ENCODE measurements at regions not wholly inside any gene's neighbourhood (a gene's known extent, or its start where the extent isn't known, plus 50 kb on each side); places are given as distances from the start of the nearest gene placed in this dataset.

DNA sequence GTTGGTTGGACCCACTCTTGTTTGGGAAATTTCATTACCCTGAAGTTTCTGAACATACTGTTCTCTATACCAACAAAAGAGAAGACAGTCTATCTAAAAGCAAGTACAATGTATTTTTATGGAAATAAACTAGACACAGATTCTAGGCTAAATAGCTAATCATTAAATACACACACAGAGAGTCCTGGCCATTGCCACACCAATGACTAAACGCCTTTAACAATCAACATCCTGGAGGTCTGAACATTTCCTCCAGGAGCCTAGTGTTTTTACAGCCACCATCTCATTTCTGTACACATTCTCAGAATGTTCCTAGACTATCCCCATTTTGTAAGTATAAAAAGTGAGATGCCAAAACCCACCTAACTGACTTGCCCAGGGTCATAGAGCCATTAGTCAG is 141.6 kb upstream of the RREB1 start:
- H3K27me3 Mint-ChIP-seq, result no peaks in the 10 kb centered on the region
- no peaks in the 10 kb centered on the region for H3K9me3 Mint-ChIP-seq
- no peaks in the 10 kb centered on the region for H3K4me1 Mint-ChIP-seq
- no peaks in the 10 kb centered on the region for H3K36me3 Mint-ChIP-seq
- no peak overlapping the region for H3K27ac Mint-ChIP-seq
- no peak overlapping the region for H3K4me3 Mint-ChIP-seq

DNA sequence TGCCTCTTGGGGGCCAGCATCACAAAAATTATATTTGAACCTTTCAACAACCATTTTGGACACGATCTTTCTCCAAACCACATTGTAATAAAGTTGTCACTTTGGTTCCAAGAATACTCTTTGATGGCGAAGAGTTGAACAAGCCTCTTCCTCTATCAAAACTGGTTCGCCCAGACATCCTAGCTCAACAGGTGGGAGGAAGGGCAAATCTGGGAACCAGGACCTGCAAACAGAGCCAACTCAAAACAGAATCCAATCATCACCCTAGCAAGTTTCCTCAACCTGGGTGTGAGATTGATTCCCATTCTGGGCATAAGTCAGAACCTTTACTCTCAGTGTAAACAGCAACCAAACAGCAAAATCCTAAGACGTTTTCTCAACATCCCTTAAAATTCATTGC is 141.2 kb upstream of the RREB1 start:
- no peaks in the 10 kb centered on the region for H3K4me1 Mint-ChIP-seq
- no peaks in the 10 kb centered on the region for H3K9me3 Mint-ChIP-seq
- H3K27ac Mint-ChIP-seq, result no peak overlapping the region
- H3K36me3 Mint-ChIP-seq, result no peaks in the 10 kb centered on the region
- H3K27me3 Mint-ChIP-seq, result no peaks in the 10 kb centered on the region
- no peak overlapping the region for H3K4me3 Mint-ChIP-seq

DNA sequence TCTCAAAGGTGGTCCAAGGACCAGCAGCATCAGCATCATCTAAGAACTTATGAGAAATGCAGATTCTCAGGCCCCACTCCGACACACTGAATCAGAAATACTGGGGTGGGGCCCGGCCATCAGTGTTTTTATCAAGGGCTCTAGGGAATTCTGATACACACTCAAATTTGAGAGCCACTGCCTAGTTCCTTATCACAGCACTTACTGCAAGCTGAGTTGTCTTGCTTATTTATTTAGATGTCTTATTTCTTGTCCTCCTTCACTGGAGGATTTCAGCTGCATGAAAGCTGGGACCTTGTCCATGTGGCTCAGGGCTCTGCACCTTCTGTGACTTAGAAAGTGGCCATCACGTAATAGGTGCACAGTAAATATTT is 139.4 kb upstream of the RREB1 start:
- H3K4me3 Mint-ChIP-seq, result no peak overlapping the region
- H3K27ac Mint-ChIP-seq, result no peak overlapping the region
- no peaks in the 10 kb centered on the region for H3K4me1 Mint-ChIP-seq

DNA sequence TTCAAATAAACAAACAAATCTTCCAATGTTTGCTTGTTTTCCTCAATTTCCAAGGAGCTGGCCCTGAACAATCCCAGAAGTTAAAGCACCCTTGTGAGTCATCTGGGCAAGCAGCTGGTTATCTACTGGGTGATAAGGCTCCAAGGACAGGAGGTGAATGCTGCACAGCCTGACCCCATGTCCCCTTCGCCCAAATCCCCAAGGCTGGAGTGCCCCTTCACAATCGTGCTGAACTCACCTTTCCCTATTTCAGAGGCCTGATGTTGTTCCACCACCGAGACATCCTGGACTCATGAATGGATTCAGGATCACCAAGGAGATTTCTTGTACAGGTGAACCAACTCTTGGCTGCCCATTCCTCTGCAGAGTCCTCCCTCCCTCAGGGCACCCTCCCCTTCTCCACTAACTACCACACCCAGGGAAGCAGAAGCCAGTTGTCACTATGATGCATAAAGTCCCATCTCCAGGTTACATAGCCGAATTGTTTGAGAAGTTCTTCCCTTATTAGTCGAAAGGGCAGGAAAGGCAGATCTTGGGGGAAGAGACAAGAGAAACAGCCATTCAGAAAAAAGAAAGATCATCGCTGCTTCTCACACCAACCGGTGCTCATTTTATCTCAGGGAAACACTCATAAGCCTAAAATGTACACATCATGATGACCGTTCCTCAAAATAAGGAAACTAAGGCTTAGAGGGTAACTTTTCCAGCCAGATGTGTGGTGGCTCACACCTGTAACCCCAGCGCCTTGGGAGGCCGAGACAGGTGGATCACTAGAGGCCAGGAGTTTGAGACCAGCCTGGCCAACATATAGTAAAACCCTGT is 138.8 kb upstream of the RREB1 start:
- no peaks in the 10 kb centered on the region for H3K4me1 Mint-ChIP-seq
- H3K9me3 Mint-ChIP-seq, result no peaks in the 10 kb centered on the region
- no peaks in the 10 kb centered on the region for H3K27me3 Mint-ChIP-seq
- H3K4me3 Mint-ChIP-seq, result no peak overlapping the region
- no peaks in the 10 kb centered on the region for H3K36me3 Mint-ChIP-seq
- no peak overlapping the region for H3K27ac Mint-ChIP-seq

More for the DNA sequence above, 139.4 kb upstream of the RREB1 start:
- no peaks in the 10 kb centered on the region for H3K9me3 Mint-ChIP-seq
- no peaks in the 10 kb centered on the region for H3K36me3 Mint-ChIP-seq
- no peaks in the 10 kb centered on the region for H3K27me3 Mint-ChIP-seq

DNA sequence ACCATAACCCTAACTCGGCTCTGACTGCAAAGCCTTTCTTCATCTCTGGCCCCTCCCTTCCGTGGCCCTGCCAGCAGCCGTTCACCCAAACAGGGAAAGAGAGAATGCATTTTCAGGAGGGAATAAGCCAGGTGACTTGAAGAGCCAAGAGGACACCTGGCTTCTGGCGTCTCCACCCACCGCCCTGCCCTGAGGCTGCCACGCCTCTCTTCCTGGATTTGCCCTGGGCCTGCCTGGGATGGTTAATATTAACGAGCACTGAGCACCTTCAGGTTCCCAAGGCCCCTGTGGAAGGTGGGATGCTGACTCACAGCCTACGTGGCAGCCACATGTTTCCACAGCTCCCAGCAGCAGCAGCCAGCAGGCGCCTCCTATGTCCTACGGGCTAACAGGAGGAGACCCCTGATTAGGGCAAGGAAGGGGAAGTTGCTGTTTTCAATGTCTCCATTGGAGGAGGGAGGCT is 138.0 kb upstream of the RREB1 start:
- H3K4me3 Mint-ChIP-seq, result no peak overlapping the region
- no peaks in the 10 kb centered on the region for H3K9me3 Mint-ChIP-seq
- H3K36me3 Mint-ChIP-seq, result no peaks in the 10 kb centered on the region
- H3K4me1 Mint-ChIP-seq, result no peaks in the 10 kb centered on the region
- no peaks in the 10 kb centered on the region for H3K27me3 Mint-ChIP-seq
- no peak overlapping the region for H3K27ac Mint-ChIP-seq

DNA sequence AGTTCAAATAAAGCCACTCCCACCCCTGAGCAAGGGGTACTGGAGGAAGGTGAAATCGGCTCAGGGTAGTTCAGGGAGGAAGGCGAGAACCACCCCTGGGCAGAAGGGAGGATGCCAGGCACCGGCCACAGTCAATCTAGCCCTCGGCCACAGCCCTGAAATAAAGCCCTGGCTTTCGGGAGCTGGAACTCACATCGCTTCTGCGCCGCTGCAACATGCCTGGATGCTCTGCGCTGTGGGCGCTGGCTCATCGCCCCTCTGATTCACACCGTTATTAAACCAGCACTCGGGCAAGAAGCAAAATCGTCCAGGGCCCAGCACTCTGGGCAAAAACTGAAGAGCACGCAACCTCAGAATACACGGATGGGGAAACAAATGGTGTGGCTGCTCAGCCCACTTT is 136.9 kb upstream of the RREB1 start:
- no peak overlapping the region for H3K27ac Mint-ChIP-seq
- no peaks in the 10 kb centered on the region for H3K27me3 Mint-ChIP-seq
- H3K36me3 Mint-ChIP-seq, result no peaks in the 10 kb centered on the region
- H3K9me3 Mint-ChIP-seq, result no peaks in the 10 kb centered on the region
- H3K4me1 Mint-ChIP-seq, result no peaks in the 10 kb centered on the region
- H3K4me3 Mint-ChIP-seq, result no peak overlapping the region

DNA sequence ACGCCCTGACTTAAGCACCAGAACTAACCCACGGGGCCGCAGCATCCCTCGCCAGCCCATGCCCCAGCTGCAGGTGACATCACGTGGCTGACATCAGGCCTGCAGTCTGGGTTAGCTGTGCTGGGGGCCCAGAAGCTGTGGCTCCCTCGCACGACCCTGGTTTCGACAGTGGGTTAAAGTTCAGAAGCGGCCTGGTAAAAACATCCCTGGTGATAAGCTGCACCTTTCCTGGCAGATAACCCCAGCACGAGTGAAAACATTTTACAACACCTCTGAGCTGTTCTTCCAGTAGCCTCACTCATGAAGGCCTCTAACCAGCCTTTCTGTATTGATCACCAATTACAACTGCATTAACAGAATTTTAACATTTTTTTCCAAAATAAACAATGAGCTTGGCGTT is 136.4 kb upstream of the RREB1 start:
- no peaks in the 10 kb centered on the region for H3K27me3 Mint-ChIP-seq
- H3K36me3 Mint-ChIP-seq, result no peaks in the 10 kb centered on the region
- no peaks in the 10 kb centered on the region for H3K4me1 Mint-ChIP-seq
- H3K9me3 Mint-ChIP-seq, result no peaks in the 10 kb centered on the region
- H3K4me3 Mint-ChIP-seq, result no peak overlapping the region
- H3K27ac Mint-ChIP-seq, result no peak overlapping the region

DNA sequence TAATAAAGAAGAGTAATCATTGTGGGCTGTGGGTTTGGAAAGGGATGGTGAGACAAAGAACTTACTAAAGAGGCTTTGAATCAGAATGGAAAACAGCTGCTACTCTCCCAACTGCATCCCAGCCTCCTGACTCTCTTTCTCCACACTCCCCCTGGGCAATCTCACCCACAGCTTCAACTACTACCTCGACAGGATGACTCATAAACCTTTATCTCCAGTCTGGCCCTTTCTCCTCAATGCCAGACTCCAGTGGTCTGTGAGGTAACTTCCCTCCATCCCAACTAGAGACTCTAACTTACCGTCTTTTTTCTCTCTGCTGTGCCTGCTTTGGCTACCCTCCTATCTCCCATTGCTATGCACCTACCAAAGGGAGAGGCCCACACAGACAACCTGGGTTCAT is 135.3 kb upstream of the RREB1 start:
- Mint-ChIP-seq H3K27me3 (no peaks in the 10 kb centered on the region), H3K27ac (no peak overlapping the region), H3K4me3 (no peak overlapping the region), H3K9me3 (no peaks in the 10 kb centered on the region), H3K4me1 (no peaks in the 10 kb centered on the region), H3K36me3 (no peaks in the 10 kb centered on the region)

DNA sequence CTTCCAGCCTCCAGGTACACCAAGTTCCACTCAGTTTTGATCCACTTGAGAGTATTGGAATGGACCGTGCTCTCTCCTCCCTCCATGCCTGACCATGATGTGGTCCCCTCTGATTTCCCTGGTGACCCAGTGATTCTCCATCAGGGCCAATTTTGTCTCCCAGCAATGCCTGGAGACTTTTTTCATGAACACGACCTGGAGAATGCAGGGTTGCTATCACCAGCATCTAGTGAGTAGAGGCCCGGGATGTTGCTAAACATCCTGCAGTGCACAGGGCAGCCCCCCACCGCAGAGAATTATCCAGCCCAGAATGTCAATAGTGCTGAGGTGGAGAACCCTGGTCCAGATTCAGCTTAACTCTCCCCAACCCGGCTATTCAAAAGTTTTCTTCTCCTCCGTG is 134.0 kb upstream of the RREB1 start:
- no peaks in the 10 kb centered on the region for H3K36me3 Mint-ChIP-seq

DNA sequence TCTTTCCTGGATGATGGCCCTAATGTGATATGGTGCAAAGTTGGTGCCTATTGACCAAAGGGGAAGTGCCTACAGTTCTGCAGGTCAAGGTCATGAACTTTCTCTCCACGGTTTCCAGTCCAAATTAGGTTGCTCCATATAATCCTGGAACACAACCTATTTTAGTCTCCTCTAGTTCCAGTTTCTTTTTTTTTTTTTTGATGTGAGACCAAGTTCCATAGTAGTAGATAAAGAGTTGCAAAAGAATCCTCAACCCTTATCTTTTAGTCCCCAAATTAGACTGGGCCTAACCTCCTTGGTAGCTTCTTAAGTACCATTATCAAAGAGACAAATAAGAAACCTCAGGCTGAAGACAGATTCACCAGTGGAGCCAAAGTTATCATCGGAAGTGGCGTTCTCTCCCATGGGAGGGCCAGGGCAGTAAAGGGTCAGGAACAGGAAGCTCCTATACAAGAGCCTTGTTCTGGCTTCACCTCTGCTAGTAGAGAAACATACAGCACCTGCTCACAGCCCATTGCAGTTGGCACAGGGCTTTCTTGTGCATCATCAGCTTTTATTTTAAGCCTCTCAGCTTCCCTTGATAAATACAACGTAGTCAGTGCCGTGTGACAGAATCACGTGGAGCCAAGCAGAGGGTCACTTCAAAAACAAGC is 132.2 kb upstream of the RREB1 start:
- no peaks in the 10 kb centered on the region for H3K4me1 Mint-ChIP-seq
- H3K36me3 Mint-ChIP-seq, result no peaks in the 10 kb centered on the region
- H3K9me3 Mint-ChIP-seq, result no peaks in the 10 kb centered on the region
- H3K27ac Mint-ChIP-seq, result no peak overlapping the region
- H3K4me3 Mint-ChIP-seq, result no peak overlapping the region
- H3K27me3 Mint-ChIP-seq, result no peaks in the 10 kb centered on the region

More for the DNA sequence above, 134.0 kb upstream of the RREB1 start:
- H3K4me1 Mint-ChIP-seq, result no peaks in the 10 kb centered on the region
- no peaks in the 10 kb centered on the region for H3K9me3 Mint-ChIP-seq
- H3K27me3 Mint-ChIP-seq, result no peaks in the 10 kb centered on the region
- no peak overlapping the region for H3K27ac Mint-ChIP-seq
- no peak overlapping the region for H3K4me3 Mint-ChIP-seq

DNA sequence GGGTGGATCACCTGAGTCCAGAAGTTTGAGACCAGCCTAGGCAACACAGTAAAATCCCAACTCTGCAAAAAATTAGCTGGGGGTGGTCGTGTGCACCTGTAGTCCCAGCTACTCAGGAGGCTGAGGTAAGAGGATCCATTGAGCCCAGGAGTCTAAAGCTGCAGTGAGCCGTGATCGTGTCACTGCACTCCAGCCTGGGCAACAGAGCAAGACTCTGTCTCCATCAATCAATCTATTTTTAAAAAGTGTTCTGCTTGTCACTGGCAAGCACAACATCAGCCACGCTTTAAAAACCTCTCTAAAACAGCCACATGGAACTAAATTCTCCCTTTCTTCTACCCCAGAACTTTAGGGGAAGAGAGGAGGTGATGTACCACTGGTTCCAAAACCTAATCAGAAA is 131.6 kb upstream of the RREB1 start:
- Mint-ChIP-seq H3K4me1 (no peaks in the 10 kb centered on the region), H3K9me3 (no peaks in the 10 kb centered on the region), H3K4me3 (no peak overlapping the region), H3K27me3 (no peaks in the 10 kb centered on the region), H3K27ac (no peak overlapping the region), H3K36me3 (no peaks in the 10 kb centered on the region)

DNA sequence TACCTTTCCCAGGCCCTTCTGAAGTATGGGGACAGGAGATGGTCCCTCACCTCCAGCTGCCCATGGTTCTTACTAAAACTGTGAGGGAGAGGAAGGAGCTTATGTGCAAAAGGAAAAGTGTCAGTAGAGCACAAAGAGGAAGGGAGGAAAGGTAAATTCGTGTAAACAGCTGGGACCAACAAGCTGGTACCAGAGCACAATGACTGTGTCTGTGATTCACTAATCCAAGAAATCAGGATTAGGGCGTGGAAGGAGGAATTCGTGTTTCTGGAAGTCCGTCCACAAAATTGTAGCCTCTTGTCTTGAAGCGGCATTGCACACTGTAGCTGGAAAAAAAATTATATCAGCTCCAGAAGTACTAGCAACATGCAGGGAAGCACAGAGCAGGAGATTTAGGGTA is 129.0 kb upstream of the RREB1 start:
- no peaks in the 10 kb centered on the region for H3K27me3 Mint-ChIP-seq
- no peak overlapping the region for H3K4me3 Mint-ChIP-seq
- no peaks in the 10 kb centered on the region for H3K36me3 Mint-ChIP-seq
- H3K4me1 Mint-ChIP-seq, result no peaks in the 10 kb centered on the region
- H3K27ac Mint-ChIP-seq, result no peak overlapping the region
- H3K9me3 Mint-ChIP-seq, result no peaks in the 10 kb centered on the region

DNA sequence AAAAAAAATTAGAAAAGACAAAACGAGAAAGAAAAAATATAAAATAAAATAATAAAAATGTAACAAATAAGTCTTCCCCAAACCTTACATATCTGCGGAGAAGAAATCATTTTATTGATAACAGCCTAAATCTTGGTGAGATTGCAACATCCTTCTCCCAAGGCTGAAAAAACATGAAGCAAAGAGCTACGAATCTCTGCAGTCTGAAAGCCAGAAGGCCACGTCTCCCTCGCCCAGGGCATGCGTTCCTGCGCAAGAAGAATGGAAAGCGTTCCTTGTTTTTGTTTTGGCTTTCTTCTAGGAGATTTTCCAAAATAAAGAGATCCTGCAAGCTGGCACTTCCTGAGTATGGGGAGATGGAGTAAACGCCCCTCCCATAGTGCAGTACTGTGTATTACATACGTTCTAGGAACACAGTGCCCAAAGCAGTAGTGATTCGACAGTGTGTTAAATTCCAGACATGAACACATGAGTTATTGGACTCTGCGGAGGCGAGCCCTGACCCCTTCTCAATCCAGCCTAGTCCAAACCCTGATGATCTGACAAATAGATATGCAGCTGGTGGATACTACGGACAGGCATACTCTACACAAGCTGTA is 126.7 kb upstream of the RREB1 start:
- Mint-ChIP-seq H3K27me3 (no peaks in the 10 kb centered on the region), H3K4me3 (no peak overlapping the region), H3K9me3 (no peaks in the 10 kb centered on the region), H3K27ac (no peak overlapping the region), H3K4me1 (no peaks in the 10 kb centered on the region), H3K36me3 (no peaks in the 10 kb centered on the region)

DNA sequence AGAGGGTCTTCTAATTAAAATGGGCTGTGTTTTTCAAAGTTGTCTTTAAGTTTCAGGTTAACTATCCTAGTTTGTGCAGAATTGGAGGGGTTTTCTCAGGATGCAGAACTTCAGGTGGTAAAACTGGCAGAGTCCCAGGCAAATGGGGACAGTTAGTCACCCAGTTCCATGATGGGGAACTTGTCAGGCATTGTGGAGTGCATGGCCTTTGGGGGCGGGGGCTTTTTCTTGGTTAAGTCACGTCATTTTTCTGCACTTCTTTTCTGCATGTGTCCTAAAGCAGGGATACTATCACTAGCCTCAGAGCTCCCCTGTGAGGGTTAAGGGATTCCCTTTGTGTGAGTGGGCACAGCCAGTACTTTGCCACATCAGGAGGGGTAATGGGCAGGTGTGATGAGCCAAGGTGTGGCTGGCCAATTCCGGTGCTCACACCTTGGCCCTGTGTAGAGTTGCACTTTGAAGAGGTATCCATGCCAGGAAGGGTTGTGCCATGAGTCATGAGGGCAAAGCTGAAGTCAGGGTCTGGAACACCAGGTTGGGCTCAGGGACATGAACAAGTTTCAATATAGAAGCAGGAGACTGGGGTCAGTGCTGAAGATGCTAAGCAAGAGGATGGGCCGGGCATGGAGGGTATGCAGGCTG is 126.0 kb upstream of the RREB1 start:
- Mint-ChIP-seq H3K4me1 (no peaks in the 10 kb centered on the region), H3K27ac (no peak overlapping the region), H3K4me3 (no peak overlapping the region), H3K9me3 (no peaks in the 10 kb centered on the region), H3K27me3 (no peaks in the 10 kb centered on the region), H3K36me3 (no peaks in the 10 kb centered on the region)

DNA sequence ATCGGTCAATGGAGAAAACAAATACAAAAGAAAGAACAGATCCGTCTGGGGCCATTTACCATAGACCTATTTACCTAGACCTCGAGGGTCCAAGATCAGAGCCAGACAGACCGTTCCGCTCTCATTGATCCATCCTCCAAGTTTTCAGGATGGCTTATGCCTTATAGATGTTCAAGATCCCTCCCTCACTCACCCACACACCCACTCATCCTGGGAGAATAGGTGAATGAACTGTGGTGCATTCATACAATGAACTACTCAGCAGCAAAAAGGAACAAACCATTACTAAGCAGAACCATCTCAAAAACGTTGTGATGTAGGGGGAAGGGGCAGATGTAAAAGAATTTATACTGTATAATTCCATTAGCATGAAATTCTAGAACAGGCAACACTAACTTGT is 125.1 kb upstream of the RREB1 start:
- H3K27ac Mint-ChIP-seq, result no peak overlapping the region
- no peaks in the 10 kb centered on the region for H3K9me3 Mint-ChIP-seq
- no peak overlapping the region for H3K4me3 Mint-ChIP-seq
- no peaks in the 10 kb centered on the region for H3K36me3 Mint-ChIP-seq
- no peaks in the 10 kb centered on the region for H3K27me3 Mint-ChIP-seq
- no peaks in the 10 kb centered on the region for H3K4me1 Mint-ChIP-seq

Data from activated naive CD4-positive, alpha-beta T cell treated with anti-CD3 and anti-CD28 coated beads, Interleukin-2, amount 50 U/mL, for 24 hours (primary cell).